Endothelial cell of umbilical vein (primary cell): ENCODE measurements at regions not wholly inside any gene's neighbourhood (a gene's known extent, or its start where the extent isn't known, plus 50 kb on each side); places are given as distances from the start of the nearest gene placed in this dataset.

Experiments used
- EZH2 ChIP-seq: IDR thresholded peaks from 2 replicates; pipeline ENCODE4 v1.6.1; 2012; ENCODE audit warnings: borderline replicate concordance, low read depth, mild to moderate bottlenecking, moderate library complexity, low read length, inconsistent platforms; ENCODE audit not compliant: severe bottlenecking
- FOS ChIP-seq: IDR thresholded peaks from 2 replicates; pipeline ENCODE4 v1.6.1; 2011; ENCODE audit warnings: mild to moderate bottlenecking, low read length, moderate library complexity, borderline replicate concordance; ENCODE audit not compliant: insufficient read depth
- JUN ChIP-seq: IDR thresholded peaks from 2 replicates; pipeline ENCODE4 v1.6.1; 2011; ENCODE audit warnings: borderline replicate concordance, low read depth; ENCODE audit not compliant: insufficient read length, insufficient read depth
- MAX ChIP-seq: IDR thresholded peaks from 2 replicates; pipeline ENCODE4 v1.6.1; 2011; ENCODE audit not compliant: insufficient read depth, insufficient read length
- MYC ChIP-seq: IDR thresholded peaks from one replicate; pipeline ENCODE4 v1.6.1; 2011; ENCODE audit warnings: mild to moderate bottlenecking, low read depth, low read length
- POLR2A ChIP-seq: IDR thresholded peaks from 2 replicates; pipeline ENCODE4 v1.6.1; 2012; ENCODE audit warnings: low read depth, mild to moderate bottlenecking, control low read depth, low read length
- POLR2AphosphoS5 ChIP-seq: IDR thresholded peaks from 2 replicates; pipeline ENCODE4 v1.6.1; 2012; ENCODE audit warnings: low read depth, mild to moderate bottlenecking, control low read depth, low read length, moderate library complexity; ENCODE audit not compliant: insufficient read depth
- TF ChIP-seq, protein P1 (sequence below), 2 donors: IDR thresholded peaks; 1 replicate in 1 of 2; 2 replicates in 1 of 2; pipeline ENCODE4 v1.5.1; 2011; ENCODE audit warnings: low read length in 2 of 2, mild to moderate bottlenecking in 2 of 2, moderate library complexity in 2 of 2, control low read depth in 1 of 2, inconsistent platforms in 1 of 2, low read depth in 1 of 2; ENCODE audit not compliant: insufficient read depth in 1 of 2; ENCODE audit errors: extremely low read depth in 1 of 2

GRCh38 chrY:7672796-7673195, 761.2 kb upstream of the AMELY start:
- no peak for TF ChIP-seq EZH2
- TF ChIP-seq, protein P1, sequence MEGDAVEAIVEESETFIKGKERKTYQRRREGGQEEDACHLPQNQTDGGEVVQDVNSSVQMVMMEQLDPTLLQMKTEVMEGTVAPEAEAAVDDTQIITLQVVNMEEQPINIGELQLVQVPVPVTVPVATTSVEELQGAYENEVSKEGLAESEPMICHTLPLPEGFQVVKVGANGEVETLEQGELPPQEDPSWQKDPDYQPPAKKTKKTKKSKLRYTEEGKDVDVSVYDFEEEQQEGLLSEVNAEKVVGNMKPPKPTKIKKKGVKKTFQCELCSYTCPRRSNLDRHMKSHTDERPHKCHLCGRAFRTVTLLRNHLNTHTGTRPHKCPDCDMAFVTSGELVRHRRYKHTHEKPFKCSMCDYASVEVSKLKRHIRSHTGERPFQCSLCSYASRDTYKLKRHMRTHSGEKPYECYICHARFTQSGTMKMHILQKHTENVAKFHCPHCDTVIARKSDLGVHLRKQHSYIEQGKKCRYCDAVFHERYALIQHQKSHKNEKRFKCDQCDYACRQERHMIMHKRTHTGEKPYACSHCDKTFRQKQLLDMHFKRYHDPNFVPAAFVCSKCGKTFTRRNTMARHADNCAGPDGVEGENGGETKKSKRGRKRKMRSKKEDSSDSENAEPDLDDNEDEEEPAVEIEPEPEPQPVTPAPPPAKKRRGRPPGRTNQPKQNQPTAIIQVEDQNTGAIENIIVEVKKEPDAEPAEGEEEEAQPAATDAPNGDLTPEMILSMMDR (IDR thresholded peaks at IDR 0.05; ENCODE audit: extremely low read depth in 1 of 2, insufficient read depth in 1 of 2, low read depth in 1 of 2, low read length in 2 of 2), result no peak
- TF ChIP-seq JUN, result no peak
- TF ChIP-seq POLR2AphosphoS5, result no peak
- no peak for TF ChIP-seq POLR2A
- TF ChIP-seq MAX, result no peak
- no peak for TF ChIP-seq FOS
- no peak for TF ChIP-seq MYC
